T-helper 1 cell treated with Interleukin-12 subunit alpha and Interleukin-12 subunit beta and Interleukin-4 antibody, amounts not matched to agents 30 μg/mL and 1 μg/mL, for 36 hours (primary cell): ENCODE measurements at regions not wholly inside any gene's neighbourhood (a gene's known extent, or its start where the extent isn't known, plus 50 kb on each side); places are given as distances from the start of the nearest gene placed in this dataset.

Experiments used
- H3K27ac Mint-ChIP-seq: one replicate; pipeline ENCODE4 v1.8.0; 2021; ENCODE audit warnings: mild to moderate bottlenecking, mixed read lengths
- H3K27me3 Mint-ChIP-seq: one replicate; pipeline ENCODE4 v1.8.0; 2021; ENCODE audit warnings: low read depth, mixed read lengths
- H3K36me3 Mint-ChIP-seq: one replicate; pipeline ENCODE4 v1.8.0; 2021; ENCODE audit warnings: low read depth, mixed read lengths
- H3K4me1 Mint-ChIP-seq: one replicate; pipeline ENCODE4 v1.8.0; 2021; ENCODE audit warnings: low read depth, mixed read lengths
- H3K4me3 Mint-ChIP-seq: one replicate; pipeline ENCODE4 v1.8.0; 2021; ENCODE audit warnings: mild to moderate bottlenecking, moderate library complexity, mixed read lengths
- H3K9me3 Mint-ChIP-seq: one replicate; pipeline ENCODE4 v1.8.0; 2021; ENCODE audit warnings: mixed read lengths

- H3K27me3 Mint-ChIP-seq = peaks cover 32% of the 10 kb centered on the region
- H3K36me3 Mint-ChIP-seq = peaks cover 4% of the 10 kb centered on the region
- peaks cover 3% of the 10 kb centered on the region for H3K4me1 Mint-ChIP-seq
- no peaks in the 10 kb centered on the region for H3K9me3 Mint-ChIP-seq
- H3K27ac Mint-ChIP-seq = no peak overlapping the region
- H3K4me3 Mint-ChIP-seq = no peak overlapping the region
Measured at GRCh38 chr3:64344721-64345207, 119.5 kb upstream of the PRICKLE2 start.

DNA sequence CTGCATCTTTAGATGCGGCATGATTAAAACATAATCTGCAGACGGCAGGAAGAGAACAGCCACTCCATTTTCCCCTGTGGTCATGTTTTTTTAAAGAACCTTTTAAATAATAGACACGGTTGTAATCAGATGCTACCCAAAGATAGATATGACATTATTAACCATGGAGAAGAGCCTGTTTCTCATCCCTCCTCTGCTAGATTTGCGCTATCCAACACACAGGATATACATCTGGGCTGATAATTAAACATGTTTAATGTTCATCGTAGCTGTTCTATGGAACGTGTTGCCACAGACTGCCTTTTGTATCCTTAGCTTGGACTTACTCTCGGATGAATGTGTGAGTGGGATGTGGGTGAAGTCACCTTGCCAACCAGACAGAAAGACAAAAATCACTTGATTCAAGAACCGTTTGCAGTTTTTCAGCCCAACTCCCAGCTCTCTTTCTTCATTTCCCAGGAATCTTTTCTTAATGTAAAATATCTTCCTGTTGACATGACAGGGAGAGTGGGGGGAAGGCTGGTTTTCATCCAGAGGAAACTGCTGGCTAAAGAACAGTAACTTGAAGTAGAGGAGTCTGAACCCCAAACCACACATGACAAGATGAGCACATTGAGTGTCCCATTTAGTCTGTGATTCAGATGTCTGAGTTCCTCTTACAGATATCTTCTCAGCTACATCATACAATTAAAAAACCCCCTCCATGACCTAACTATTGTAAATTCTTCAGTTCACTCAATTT lies 118.6 kb upstream of the PRICKLE2 start:
- H3K4me1 Mint-ChIP-seq = no peaks in the 10 kb centered on the region
- H3K4me3 Mint-ChIP-seq = no peak overlapping the region
- H3K27ac Mint-ChIP-seq = no peak overlapping the region

GRCh38 chr3:64342940-64343688 lies 117.8 kb upstream of the PRICKLE2 start:
- Mint-ChIP-seq H3K4me3 (no peak overlapping the region), H3K36me3 (peaks cover 4% of the 10 kb centered on the region), H3K9me3 (no peaks in the 10 kb centered on the region), H3K27me3 (peaks cover 20% of the 10 kb centered on the region), H3K27ac (no peak overlapping the region), H3K4me1 (no peaks in the 10 kb centered on the region)

More for the DNA sequence above, 118.6 kb upstream of the PRICKLE2 start:
- Mint-ChIP-seq H3K9me3 (no peaks in the 10 kb centered on the region), H3K36me3 (peaks cover 4% of the 10 kb centered on the region), H3K27me3 (peaks cover 25% of the 10 kb centered on the region)

DNA sequence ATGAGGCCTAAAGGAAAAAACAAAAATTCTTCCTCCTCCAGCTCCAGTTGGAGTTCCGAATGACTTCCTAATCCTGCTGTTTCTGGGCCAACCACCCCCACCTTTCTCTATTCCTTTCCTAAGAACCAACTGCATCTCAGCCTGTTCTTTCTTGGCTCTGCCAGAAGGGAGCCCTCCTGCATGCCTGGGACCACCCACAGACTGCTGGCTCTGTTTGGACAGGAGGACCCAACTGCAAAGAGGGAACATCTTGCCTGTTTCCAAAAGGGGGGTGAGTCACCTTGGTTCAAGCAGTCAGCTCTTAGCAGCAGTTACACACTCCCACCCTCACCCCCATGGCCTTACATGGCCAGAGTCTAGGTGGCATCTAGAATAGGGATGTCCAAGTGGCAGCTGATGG lies 116.0 kb upstream of the PRICKLE2 start:
- Mint-ChIP-seq H3K27me3 (peaks cover 11% of the 10 kb centered on the region), H3K27ac (no peak overlapping the region), H3K9me3 (no peaks in the 10 kb centered on the region), H3K4me1 (no peaks in the 10 kb centered on the region), H3K4me3 (no peak overlapping the region), H3K36me3 (peaks cover 2% of the 10 kb centered on the region)

DNA sequence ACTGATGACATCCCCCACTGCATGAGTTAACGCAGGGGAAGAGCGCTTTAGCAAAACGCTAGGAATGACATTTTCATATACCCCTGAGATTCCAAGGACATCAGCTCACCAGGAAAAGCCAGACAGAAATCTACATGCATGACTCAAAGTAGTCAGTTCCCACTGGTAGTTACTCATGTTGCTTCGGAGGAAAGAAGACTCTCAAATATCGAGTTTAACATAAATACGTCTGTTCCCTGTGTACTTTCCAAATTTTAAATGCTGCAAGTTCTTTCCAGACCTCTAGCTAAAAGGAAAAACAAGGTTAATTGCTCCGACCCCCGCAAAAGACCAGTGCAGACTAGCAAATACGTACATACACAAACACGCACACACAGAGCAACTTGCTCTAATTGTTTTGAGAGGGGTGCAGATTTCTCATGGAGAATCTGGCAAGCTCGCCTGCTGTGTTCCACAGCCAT lies 115.4 kb upstream of the PRICKLE2 start:
- H3K27me3 Mint-ChIP-seq = peaks cover 4% of the 10 kb centered on the region
- no peaks in the 10 kb centered on the region for H3K36me3 Mint-ChIP-seq
- H3K4me3 Mint-ChIP-seq = no peak overlapping the region
- no peaks in the 10 kb centered on the region for H3K4me1 Mint-ChIP-seq
- H3K9me3 Mint-ChIP-seq = no peaks in the 10 kb centered on the region
- H3K27ac Mint-ChIP-seq = no peak overlapping the region

DNA sequence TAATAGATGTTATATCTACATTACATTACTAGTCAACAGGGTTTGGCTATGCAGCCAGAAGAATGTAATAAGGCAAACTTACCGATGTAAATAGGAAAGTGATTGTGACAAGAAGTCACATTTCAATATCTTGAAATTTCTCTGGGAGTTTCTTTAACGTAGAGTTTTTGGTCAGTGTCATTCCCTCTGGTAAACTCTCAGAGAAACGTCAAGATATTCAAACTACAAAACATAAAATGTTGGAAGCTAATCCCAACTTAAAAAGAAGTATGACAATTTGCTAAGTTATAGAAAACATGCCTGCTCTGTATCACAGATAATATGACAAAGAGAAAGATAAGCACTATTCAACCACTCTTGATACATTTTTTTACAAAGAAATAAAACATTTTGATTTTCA lies 111.2 kb upstream of the PRICKLE2 start:
- no peaks in the 10 kb centered on the region for H3K4me1 Mint-ChIP-seq
- no peaks in the 10 kb centered on the region for H3K27me3 Mint-ChIP-seq
- H3K27ac Mint-ChIP-seq = no peak overlapping the region
- no peaks in the 10 kb centered on the region for H3K36me3 Mint-ChIP-seq
- no peak overlapping the region for H3K4me3 Mint-ChIP-seq
- no peaks in the 10 kb centered on the region for H3K9me3 Mint-ChIP-seq

DNA sequence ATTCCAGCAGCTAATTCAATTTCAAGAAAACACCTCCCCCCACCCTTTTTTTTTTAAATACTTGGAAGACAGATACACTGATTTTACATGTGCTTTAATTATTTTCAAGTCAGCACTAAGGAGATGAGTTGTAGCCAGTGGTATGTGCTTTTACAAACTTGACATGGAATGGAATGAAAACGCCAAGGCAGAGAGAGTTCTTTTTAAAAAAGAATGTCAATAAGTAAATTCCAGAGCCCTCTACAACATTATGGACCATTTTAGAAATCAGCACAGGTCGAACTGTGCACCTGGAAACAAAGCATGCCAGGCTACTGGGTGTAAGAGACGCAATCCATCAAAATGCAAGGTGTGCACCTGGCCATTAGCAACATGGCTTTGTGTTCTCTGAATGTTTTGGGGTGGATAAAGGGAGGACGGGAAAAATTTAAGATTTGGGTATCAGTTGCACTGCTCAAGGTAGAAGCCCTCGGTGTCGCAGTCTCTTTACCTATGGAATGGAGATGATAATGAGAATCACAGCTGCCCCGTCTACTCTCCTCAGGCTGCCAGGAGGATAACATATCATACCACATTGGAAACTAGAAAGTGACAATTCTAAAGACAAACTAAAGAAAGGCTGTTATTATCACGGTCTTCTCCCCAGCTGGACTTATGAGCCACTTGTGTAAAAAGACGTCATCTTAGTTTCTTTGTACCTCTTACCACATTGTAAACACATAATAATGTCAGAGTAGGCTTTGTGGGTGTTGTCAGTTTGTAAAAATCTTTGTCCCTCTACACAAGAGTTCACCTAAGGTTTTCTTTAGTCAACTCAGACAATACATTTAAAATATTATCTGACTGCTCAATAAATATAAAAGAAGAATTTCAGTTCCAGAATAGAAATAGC lies 107.4 kb upstream of the PRICKLE2 start:
- Mint-ChIP-seq H3K36me3 (no peaks in the 10 kb centered on the region), H3K9me3 (no peaks in the 10 kb centered on the region), H3K27me3 (no peaks in the 10 kb centered on the region), H3K4me3 (no peak overlapping the region), H3K4me1 (no peaks in the 10 kb centered on the region), H3K27ac (no peak overlapping the region)

- Mint-ChIP-seq H3K36me3 (no peaks in the 10 kb centered on the region), H3K9me3 (no peaks in the 10 kb centered on the region), H3K4me1 (no peaks in the 10 kb centered on the region), H3K4me3 (no peak overlapping the region), H3K27ac (no peak overlapping the region), H3K27me3 (no peaks in the 10 kb centered on the region)
Measured at GRCh38 chr3:64331605-64332004, 106.3 kb upstream of the PRICKLE2 start.

- Mint-ChIP-seq H3K27ac (no peak overlapping the region), H3K9me3 (no peaks in the 10 kb centered on the region), H3K27me3 (peaks cover 7% of the 10 kb centered on the region), H3K4me1 (no peaks in the 10 kb centered on the region), H3K4me3 (no peak overlapping the region), H3K36me3 (no peaks in the 10 kb centered on the region)
Measured at GRCh38 chr3:64329037-64329436, 103.8 kb upstream of the PRICKLE2 start.

- H3K27me3 Mint-ChIP-seq = peaks cover 7% of the 10 kb centered on the region
- H3K27ac Mint-ChIP-seq = no peak overlapping the region
- no peaks in the 10 kb centered on the region for H3K9me3 Mint-ChIP-seq
- no peaks in the 10 kb centered on the region for H3K4me1 Mint-ChIP-seq
- no peaks in the 10 kb centered on the region for H3K36me3 Mint-ChIP-seq
- H3K4me3 Mint-ChIP-seq = no peak overlapping the region
Measured at GRCh38 chr3:64327100-64327804, 102.0 kb upstream of the PRICKLE2 start.

- H3K27ac Mint-ChIP-seq = no peak overlapping the region
- peaks cover 10% of the 10 kb centered on the region for H3K27me3 Mint-ChIP-seq
- H3K4me3 Mint-ChIP-seq = no peak overlapping the region
- H3K9me3 Mint-ChIP-seq = no peaks in the 10 kb centered on the region
- H3K36me3 Mint-ChIP-seq = no peaks in the 10 kb centered on the region
- H3K4me1 Mint-ChIP-seq = no peaks in the 10 kb centered on the region
Measured at GRCh38 chr3:64321747-64322146, 96.5 kb upstream of the PRICKLE2 start.

GRCh38 chr3:64319391-64319790 lies 94.1 kb upstream of the PRICKLE2 start:
- Mint-ChIP-seq H3K36me3 (no peaks in the 10 kb centered on the region), H3K9me3 (no peaks in the 10 kb centered on the region), H3K27me3 (peaks cover 3% of the 10 kb centered on the region), H3K4me1 (no peaks in the 10 kb centered on the region), H3K27ac (no peak overlapping the region), H3K4me3 (no peak overlapping the region)

- Mint-ChIP-seq H3K27ac (no peak overlapping the region), H3K9me3 (no peaks in the 10 kb centered on the region), H3K4me3 (no peak overlapping the region), H3K36me3 (no peaks in the 10 kb centered on the region), H3K4me1 (no peaks in the 10 kb centered on the region), H3K27me3 (peaks cover 3% of the 10 kb centered on the region)
Measured at GRCh38 chr3:64318668-64319271, 93.5 kb upstream of the PRICKLE2 start.
